ENCODE measurements at regions not wholly inside any gene's neighbourhood (a gene's known extent, or its start where the extent isn't known, plus 50 kb on each side); places are given as distances from the start of the nearest gene placed in this dataset.

DNA sequence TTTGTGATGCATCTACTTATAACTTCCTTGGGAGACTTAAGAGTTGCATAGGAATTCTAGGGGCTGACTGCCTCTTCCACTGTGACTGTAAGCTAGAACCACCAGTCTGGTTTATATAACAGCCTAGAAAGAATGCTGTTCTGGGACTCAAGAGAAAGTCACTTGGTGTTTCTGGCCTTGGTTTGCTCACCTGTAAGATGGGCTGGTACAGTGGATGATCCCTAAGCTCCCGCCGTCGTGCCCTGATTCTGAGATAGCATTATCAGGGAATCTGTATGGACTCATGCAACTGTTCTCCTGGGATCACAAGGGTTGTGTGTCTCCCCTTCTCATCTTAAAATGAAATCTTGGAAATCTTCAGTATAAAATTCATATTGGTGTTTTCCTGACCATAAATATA lies 100.6 kb downstream of the LYZL1 start:
- no peak overlapping the region for H3K4me3 ChIP-seq (ENCODE audit: low read depth, low read length)
- no peak for DNase-seq (ENCODE audit: low read depth)
- TF ChIP-seq CTCF (IDR thresholded peaks at IDR 0.05; ENCODE audit: low read depth, low read length, missing control alignments), result no peak

DNA sequence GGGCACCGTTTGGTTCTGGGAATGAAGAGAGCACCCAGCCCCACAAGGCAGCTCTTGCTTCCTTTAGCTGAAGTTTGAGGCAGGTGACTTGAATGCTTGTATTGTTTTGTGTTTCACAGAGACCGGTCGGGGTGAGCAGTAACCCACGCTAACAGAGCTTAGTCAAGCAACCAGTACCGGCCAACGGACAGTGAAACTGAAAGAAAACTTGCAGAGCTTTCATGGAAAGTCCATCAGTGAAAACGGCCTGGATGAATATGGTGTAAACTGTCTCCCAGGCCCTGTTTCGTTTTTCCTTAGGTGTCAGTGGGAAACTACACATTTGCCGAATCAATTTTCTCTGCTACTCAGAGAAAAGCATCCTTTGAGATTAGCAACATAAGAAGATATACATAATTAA lies 101.1 kb downstream of the LYZL1 start:
- no peak overlapping the region for H3K4me3 ChIP-seq (ENCODE audit: low read depth, low read length)
- no peak for DNase-seq (ENCODE audit: low read depth)
- TF ChIP-seq CTCF (IDR thresholded peaks at IDR 0.05; ENCODE audit: low read depth, low read length, missing control alignments), result no peak

DNA sequence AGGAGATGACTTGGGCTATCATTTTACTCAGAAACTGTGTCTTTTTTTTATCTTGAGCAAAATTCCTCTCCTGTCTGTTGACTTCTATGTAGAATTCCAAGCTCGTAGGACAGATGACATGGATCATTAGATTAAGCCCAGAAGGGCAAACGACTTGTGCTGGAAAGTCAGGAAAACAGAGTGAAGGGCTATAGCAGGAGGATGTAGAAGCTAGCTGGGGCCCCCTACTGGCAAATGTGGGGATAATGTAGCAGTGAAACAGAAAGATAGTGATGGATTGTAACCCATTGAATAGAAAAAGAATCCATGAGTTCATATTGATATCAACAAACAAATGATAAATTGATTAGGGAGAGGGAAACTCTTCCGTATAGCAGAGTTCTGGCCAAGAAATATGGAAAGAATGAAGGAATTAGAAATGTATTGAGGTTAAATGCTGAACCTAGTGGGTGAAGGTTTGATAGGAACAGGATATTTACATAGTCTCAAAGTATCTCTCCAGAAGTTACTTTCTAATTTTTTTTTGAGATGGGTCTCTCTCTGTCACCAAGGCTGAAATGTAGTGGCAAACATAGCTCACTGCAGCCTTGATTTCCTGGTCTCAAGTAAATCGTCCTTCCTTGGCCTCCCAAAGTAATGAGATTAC lies 103.6 kb downstream of the LYZL1 start:
- no peak for DNase-seq (ENCODE audit: low read depth)
- TF ChIP-seq CTCF (IDR thresholded peaks at IDR 0.05; ENCODE audit: low read depth, low read length, missing control alignments), result peak; percentile 81

GRCh38 chr10:29394321-29394932 lies 105.6 kb downstream of the LYZL1 start:
- no peak overlapping the region for H3K4me3 ChIP-seq (ENCODE audit: low read depth, low read length)
- no peak for TF ChIP-seq CTCF (IDR thresholded peaks at IDR 0.05; ENCODE audit: low read depth, low read length, missing control alignments)

More for the DNA sequence above, 103.6 kb downstream of the LYZL1 start:
- no peak overlapping the region for H3K4me3 ChIP-seq (ENCODE audit: low read depth, low read length)

GRCh38 chr10:29395409-29395808 lies 106.5 kb downstream of the LYZL1 start:
- TF ChIP-seq CTCF (IDR thresholded peaks at IDR 0.05; ENCODE audit: low read depth, low read length, missing control alignments), result no peak
- DNase-seq (ENCODE audit: low read depth), result no peak
- H3K4me3 ChIP-seq (ENCODE audit: low read depth, low read length), result no peak overlapping the region

More at GRCh38 chr10:29394321-29394932, 105.6 kb downstream of the LYZL1 start:
- DNase-seq (ENCODE audit: low read depth), result no peak

GRCh38 chr10:29397221-29397620 lies 108.4 kb downstream of the LYZL1 start:
- no peak for DNase-seq (ENCODE audit: low read depth)
- TF ChIP-seq CTCF (IDR thresholded peaks at IDR 0.05; ENCODE audit: low read depth, low read length, missing control alignments), result no peak
- H3K4me3 ChIP-seq (ENCODE audit: low read depth, low read length), result no peak overlapping the region

- no peak overlapping the region for H3K4me3 ChIP-seq (ENCODE audit: low read depth, low read length)
- no peak for TF ChIP-seq CTCF (IDR thresholded peaks at IDR 0.05; ENCODE audit: low read depth, low read length, missing control alignments)
- no peak for DNase-seq (ENCODE audit: low read depth)
These were observed 114.3 kb downstream of the LYZL1 start for GRCh38 chr10:29403208-29403607.

Data from GM12864 (cell line).